Smooth muscle cell (in vitro differentiated cells): ENCODE measurements at regions not wholly inside any gene's neighbourhood (a gene's known extent, or its start where the extent isn't known, plus 50 kb on each side); places are given as distances from the start of the nearest gene placed in this dataset.

Experiments
- DNase-seq: peaks from one replicate; lab custom pipeline; 2025; ENCODE audit not compliant: unreplicated experiment; lab: John Stamatoyannopoulos, UW
- H2AFZ ChIP-seq: fragments of 200-600 bp; sonication (generic); 2 replicates; pipeline ENCODE4 v1.6.0; 2016; ENCODE audit warnings: antibody characterized with exemption, low read depth, mild to moderate bottlenecking
- H3F3A ChIP-seq: fragments of 200-600 bp; sonication (generic); 2 replicates; pipeline ENCODE4 v1.6.0; 2017; ENCODE audit warnings: antibody characterized with exemption, low read depth
- H3K27ac ChIP-seq: fragments of 200-600 bp; sonication (generic); 2 replicates; pipeline ENCODE4 v1.5.1; 2016; ENCODE audit warnings: low read depth, mild to moderate bottlenecking
- H3K27me3 ChIP-seq: fragments of 200-600 bp; sonication (generic); 2 replicates; pipeline ENCODE4 v1.6.1; 2016; ENCODE audit warnings: low read depth, mild to moderate bottlenecking
- H3K36me3 ChIP-seq: fragments of 200-600 bp; sonication (generic); 2 replicates; pipeline ENCODE4 v1.5.1; 2016; ENCODE audit warnings: low read depth
- H3K4me1 ChIP-seq: fragments of 200-600 bp; sonication (generic); 2 replicates; pipeline ENCODE4 v1.5.1; 2016; ENCODE audit warnings: low read depth
- H3K4me2 ChIP-seq: fragments of 200-600 bp; sonication (generic); 2 replicates; pipeline ENCODE4 v1.6.0; 2016; ENCODE audit warnings: mild to moderate bottlenecking
- H3K4me3 ChIP-seq: fragments of 200-600 bp; sonication (generic); 2 replicates; pipeline ENCODE4 v1.5.1; 2016; ENCODE audit warnings: mild to moderate bottlenecking
- H3K79me2 ChIP-seq: fragments of 200-600 bp; sonication (generic); 2 replicates; pipeline ENCODE4 v1.6.0; 2016; ENCODE audit warnings: low read depth, mild to moderate bottlenecking
- H3K9ac ChIP-seq: fragments of 200-600 bp; sonication (generic); 2 replicates; pipeline ENCODE4 v1.6.0; 2016; ENCODE audit warnings: low read depth
- H3K9me3 ChIP-seq: fragments of 200-600 bp; sonication (generic); replicated peaks from 2 replicates; pipeline ENCODE4 v1.5.1; 2016; ENCODE audit warnings: low read depth
- H4K20me1 ChIP-seq: fragments of 200-600 bp; sonication (generic); 2 replicates; pipeline ENCODE4 v1.6.0; 2016; ENCODE audit warnings: low read depth
- CTCF ChIP-seq: fragments of 200-600 bp; sonication (generic); IDR thresholded peaks from 2 replicates; pipeline ENCODE4 v1.5.1; 2017; ENCODE audit warnings: borderline replicate concordance, mild to moderate bottlenecking, antibody characterized with exemption; ENCODE audit not compliant: insufficient read depth, poor library complexity, severe bottlenecking
- WGBS: methylation state at CpG from one replicate; pipeline ENCODE4 v1.1.7; 2016; ENCODE audit warnings: low lambda C conversion rate; 5-methylcytosine and 5-hydroxymethylcytosine counted together

DNA sequence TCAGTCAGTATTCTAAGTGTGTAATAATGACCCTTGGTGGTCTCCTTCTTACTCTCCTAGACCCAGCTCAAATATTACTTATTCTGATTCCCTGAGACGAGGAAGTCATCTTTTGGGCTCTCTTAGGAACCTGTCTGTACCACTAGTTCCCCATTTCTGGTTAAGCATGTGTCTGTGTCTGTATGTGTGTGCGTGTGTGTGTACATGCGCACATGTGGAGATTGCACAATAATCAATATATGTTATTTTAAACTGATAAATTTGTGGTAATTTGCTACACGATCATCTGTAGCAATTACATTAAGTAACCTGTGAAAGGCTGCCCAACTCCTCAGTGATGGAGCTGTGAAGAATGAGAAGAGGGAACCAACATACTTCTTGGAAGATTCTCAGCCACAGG, 132.2 kb downstream of the ASCL4 start:
- no peak for TF ChIP-seq CTCF
- H3K4me3 ChIP-seq: no peak overlapping the region

DNA sequence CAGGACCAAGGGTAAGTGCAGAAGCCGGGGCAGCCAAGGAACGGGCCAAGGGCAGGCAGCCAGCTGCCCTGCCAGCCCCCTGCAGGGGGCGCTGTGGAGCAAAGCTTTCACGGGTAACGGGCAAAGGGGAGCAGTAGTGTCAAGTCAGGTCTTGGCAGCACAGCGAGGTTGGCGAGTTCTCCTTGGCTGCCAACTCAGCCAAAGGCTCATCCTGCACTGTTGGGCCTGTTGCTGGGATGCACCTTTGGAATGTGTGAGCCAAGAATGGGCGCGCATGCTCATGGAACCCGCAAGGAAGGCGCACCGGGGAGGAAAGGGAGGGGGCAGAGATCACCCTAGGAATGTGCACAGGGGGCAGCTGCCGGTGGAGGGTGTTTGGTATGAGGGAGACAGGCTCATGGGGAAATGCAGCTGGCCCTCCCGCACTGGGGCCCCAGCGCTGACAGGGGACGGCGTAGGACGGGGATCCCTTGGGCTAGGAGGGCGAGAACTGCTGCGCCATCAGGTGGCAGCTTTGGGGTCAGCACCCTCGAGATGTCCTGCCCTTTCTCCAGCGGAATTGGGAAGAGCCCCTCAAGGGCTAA, 138.0 kb downstream of the ASCL4 start:
- Histone ChIP-seq H3K9me3 (no peaks in the 10 kb centered on the region), H4K20me1 (no peaks in the 10 kb centered on the region), H3K4me2 (peak overlapping the region; percentile 69), H3K27me3 (peaks cover 56% of the 10 kb centered on the region), H3F3A (no peaks in the 10 kb centered on the region), H3K79me2 (no peaks in the 10 kb centered on the region), H3K4me3 (no peak overlapping the region), H3K4me1 (no peaks in the 10 kb centered on the region), H3K9ac (no peak overlapping the region), H3K27ac (no peak overlapping the region), H2AFZ (no peak overlapping the region), H3K36me3 (no peaks in the 10 kb centered on the region)
- WGBS: 4% methylated on average over 22 of the region's 22 CpGs
- no peak for DNase-seq
- peak; percentile 79 for TF ChIP-seq CTCF

More for the DNA sequence above, 132.2 kb downstream of the ASCL4 start:
- no peak for DNase-seq
- Histone ChIP-seq H2AFZ (no peak overlapping the region), H3F3A (no peaks in the 10 kb centered on the region), H3K4me2 (no peak overlapping the region), H3K79me2 (no peaks in the 10 kb centered on the region), H3K9me3 (no peaks in the 10 kb centered on the region), H3K9ac (no peak overlapping the region), H3K27me3 (peaks cover 67% of the 10 kb centered on the region), H4K20me1 (no peaks in the 10 kb centered on the region), H3K4me1 (peaks cover 6% of the 10 kb centered on the region), H3K27ac (no peak overlapping the region), H3K36me3 (no peaks in the 10 kb centered on the region)
- WGBS: 80% methylated on average over 4 of the region's 4 CpGs

- Histone ChIP-seq H3K27me3 (peaks cover 55% of the 10 kb centered on the region), H3K4me3 (no peak overlapping the region), H2AFZ (no peak overlapping the region), H3K36me3 (no peaks in the 10 kb centered on the region), H3K4me2 (no peak overlapping the region), H3K9me3 (no peaks in the 10 kb centered on the region), H3K9ac (no peak overlapping the region), H4K20me1 (no peaks in the 10 kb centered on the region), H3K79me2 (no peaks in the 10 kb centered on the region), H3K27ac (no peak overlapping the region), H3K4me1 (no peaks in the 10 kb centered on the region), H3F3A (no peaks in the 10 kb centered on the region)
- no peak for DNase-seq
- WGBS: 78% methylated on average over 10 of the region's 10 CpGs
- no peak for TF ChIP-seq CTCF
Observed at GRCh38 chr12:107914460-107914977, 140.0 kb downstream of the ASCL4 start.
